IMR-90 (cell line): ENCODE measurements at regions not wholly inside any gene's neighbourhood (a gene's known extent, or its start where the extent isn't known, plus 50 kb on each side); places are given as distances from the start of the nearest gene placed in this dataset.

Source experiments
- ATAC-seq: fragments of 200-7000 bp; cut with Tn5 transposase; 2 replicates; pipeline ENCODE4 v1.9.1; 2020; ENCODE audit warnings: low read depth, mild to moderate bottlenecking, moderate library complexity
- BruUV-seq: library from RNA; stranded (reverse); fragments of 400-500 nt; replicated peaks from 2 replicates; lab custom pipeline; 2021; lab: Mats Ljungman, UMichigan
- CTCF ChIA-PET: fragments of 300-600 bp; formaldehyde crosslinking; extraction: SDS; loops from one replicate; lab custom pipeline; 2021; ENCODE audit warnings: antibody characterized with exemption; lab: Yijun Ruan, JAX
- POLR2A ChIA-PET: fragments of 300-600 bp; sonication (Branson Sonifier 250); formaldehyde crosslinking; loops from one replicate; lab custom pipeline; 2022; ENCODE audit warnings: antibody characterized with exemption; ENCODE audit not compliant: unreplicated experiment; lab: Charles Lee
- DNase-seq: peaks from one replicate; pipeline ENCODE4 v3.0.0; 2013
- H2AFZ ChIP-seq: replicated peaks from 2 replicates; pipeline ENCODE3; 2013; ENCODE audit warnings: low read length, mild to moderate bottlenecking; ENCODE audit not compliant: poor library complexity
- H2AK5ac ChIP-seq: 2 replicates; pipeline ENCODE4 v1.6.1; 2013; ENCODE audit warnings: low read depth, low read length, inconsistent platforms
- H2AK9ac ChIP-seq: replicated peaks from 2 replicates; pipeline ENCODE3; 2013; ENCODE audit warnings: mild to moderate bottlenecking, low read depth, low read length, moderate library complexity; ENCODE audit not compliant: poor library complexity
- H2BK120ac ChIP-seq: 2 replicates; pipeline ENCODE4 v1.6.1; 2013; ENCODE audit warnings: low read depth, low read length, inconsistent platforms
- H2BK15ac ChIP-seq: 3 replicates; pipeline ENCODE4 v1.6.1; 2013; ENCODE audit warnings: low read depth, low read length, inconsistent platforms
- H2BK20ac ChIP-seq: 2 replicates; pipeline ENCODE4 v1.6.1; 2013; ENCODE audit warnings: low read depth, mild to moderate bottlenecking, inconsistent platforms, low read length, moderate library complexity
- H2BK5ac ChIP-seq: 2 replicates; pipeline ENCODE4 v1.6.1; 2013; ENCODE audit warnings: mild to moderate bottlenecking, low read depth, low read length, inconsistent platforms; ENCODE audit not compliant: poor library complexity, severe bottlenecking
- H3K14ac ChIP-seq: replicated peaks from 2 replicates; pipeline ENCODE4 v1.6.1; 2013; ENCODE audit warnings: low read depth, low read length, inconsistent platforms
- H3K18ac ChIP-seq: 2 replicates; pipeline ENCODE4 v1.6.1; 2013; ENCODE audit warnings: low read depth, low read length, control low read depth
- H3K23ac ChIP-seq: 2 replicates; pipeline ENCODE4 v1.6.1; 2013; ENCODE audit warnings: low read depth, low read length, inconsistent platforms
- H3K27ac ChIP-seq: 2 replicates; pipeline ENCODE4 v1.5.1; 2013; ENCODE audit warnings: mild to moderate bottlenecking, control low read depth, low read length; ENCODE audit not compliant: insufficient read depth
- H3K27me3 ChIP-seq: 2 replicates; pipeline ENCODE4 v1.6.1; 2013; ENCODE audit warnings: low read length; ENCODE audit not compliant: control insufficient read depth, insufficient read depth
- H3K36me3 ChIP-seq: 2 replicates; pipeline ENCODE4 v1.6.1; 2013; ENCODE audit warnings: low read length, mixed read lengths; ENCODE audit not compliant: control insufficient read depth, insufficient read depth
- H3K4ac ChIP-seq: 2 replicates; pipeline ENCODE4 v1.6.1; 2013; ENCODE audit warnings: low read depth, low read length, inconsistent platforms
- H3K4me1 ChIP-seq: 2 replicates; pipeline ENCODE4 v1.6.1; 2013; ENCODE audit warnings: low read length, mixed read lengths; ENCODE audit not compliant: control insufficient read depth, insufficient read depth
- H3K4me2 ChIP-seq: 2 replicates; pipeline ENCODE4 v1.6.1; 2013; ENCODE audit warnings: low read depth, mild to moderate bottlenecking, control low read depth, low read length, moderate library complexity
- H3K4me3 ChIP-seq: 2 replicates; pipeline ENCODE4 v1.5.1; 2013; ENCODE audit warnings: low read depth, mild to moderate bottlenecking, control low read depth, low read length, moderate library complexity; ENCODE audit not compliant: insufficient read depth
- H3K56ac ChIP-seq: 2 replicates; pipeline ENCODE4 v1.6.1; 2013; ENCODE audit warnings: low read length, inconsistent platforms; ENCODE audit not compliant: insufficient read depth; ENCODE audit errors: extremely low read depth
- H3K79me1 ChIP-seq, 2 experiments: 2 replicates each; pipeline ENCODE4 v1.6.1; 2013; ENCODE audit warnings: low read length in 2 of 2, inconsistent platforms in 1 of 2, low read depth in 1 of 2
- H3K9ac ChIP-seq: 2 replicates; pipeline ENCODE4 v1.6.1; 2013; ENCODE audit warnings: low read depth, low read length, control low read depth
- H3K9me1 ChIP-seq: 2 replicates; pipeline ENCODE4 v1.6.1; 2013; ENCODE audit warnings: low read length, inconsistent platforms; ENCODE audit not compliant: insufficient read depth
- H3K9me3 ChIP-seq: 2 replicates; pipeline ENCODE4 v1.6.1; 2013; ENCODE audit warnings: low read length; ENCODE audit not compliant: control insufficient read depth, insufficient read depth
- H4K20me1 ChIP-seq: 2 replicates; pipeline ENCODE4 v1.6.1; 2013; ENCODE audit warnings: low read length, inconsistent platforms; ENCODE audit not compliant: insufficient read depth
- H4K5ac ChIP-seq: 2 replicates; pipeline ENCODE4 v1.6.1; 2013; ENCODE audit warnings: mild to moderate bottlenecking, low read depth, low read length, control low read depth
- H4K8ac ChIP-seq, 2 experiments: 2 replicates each; pipeline ENCODE4 v1.6.1; 2013; ENCODE audit warnings: low read depth in 2 of 2, low read length in 2 of 2, control low read depth in 1 of 2, inconsistent platforms in 1 of 2
- H4K91ac ChIP-seq: 2 replicates; pipeline ENCODE4 v1.6.1; 2013; ENCODE audit warnings: low read depth, low read length, inconsistent platforms; ENCODE audit not compliant: insufficient read depth
- BHLHE40 ChIP-seq: fragments of 150-350 bp; IDR thresholded peaks from 2 replicates; pipeline ENCODE4 v1.6.1; 2016; ENCODE audit warnings: mild to moderate bottlenecking, low read depth, low read length
- CHD1 ChIP-seq: IDR thresholded peaks from 2 replicates; pipeline ENCODE4 v1.6.1; 2012; ENCODE audit warnings: low read depth, low read length, improper control_type of control experiment
- FOS ChIP-seq: fragments of 150-350 bp; IDR thresholded peaks from 2 replicates; pipeline ENCODE4 v1.6.1; 2016; ENCODE audit warnings: low read depth, low read length
- MAFK ChIP-seq: IDR thresholded peaks from 2 replicates; pipeline ENCODE4 v1.6.1; 2012; ENCODE audit warnings: low read depth, low read length, improper control_type of control experiment
- MXI1 ChIP-seq: IDR thresholded peaks from 2 replicates; pipeline ENCODE4 v1.6.1; 2012; ENCODE audit warnings: low read depth, mild to moderate bottlenecking, low read length, moderate library complexity, borderline replicate concordance
- RAD21 ChIP-seq: IDR thresholded peaks from 2 replicates; pipeline ENCODE4 v1.6.1; 2012; ENCODE audit warnings: low read length, improper control_type of control experiment
- RCOR1 ChIP-seq: IDR thresholded peaks from 2 replicates; pipeline ENCODE4 v1.6.1; 2012; ENCODE audit warnings: mild to moderate bottlenecking, low read length, improper control_type of control experiment; ENCODE audit not compliant: insufficient replicate concordance
- WGBS, 2 experiments: methylation state at CpG; one replicate each; pipeline versions ENCODE4 v1.1.5 to v1.1.7; 2013; ENCODE audit warnings: missing lambda C conversion rate in 2 of 2; ENCODE audit not compliant: insufficient read length in 1 of 2; ENCODE audit errors: extremely low coverage in 2 of 2; 5-methylcytosine and 5-hydroxymethylcytosine counted together
- dilution Hi-C: fragments of 300-500 bp; cut with HindIII; formaldehyde crosslinking; loops from one replicate; pipeline ENCODE4 v1.14.3; 2018; ENCODE audit warnings: low sequenced_read_pairs; ENCODE audit not compliant: unreplicated experiment
- in situ Hi-C: fragments of 300-500 bp; cut with MboI; formaldehyde crosslinking; loops from 3 replicates; pipeline ENCODE4 v1.14.3; 2019; ENCODE audit warnings: low sequenced_read_pairs, inconsistent platforms, mixed read lengths
- intact Hi-C: fragments of 100-400 bp; cut with micrococcal nuclease; formaldehyde crosslinking; loops from 2 replicates; pipeline ENCODE4 v1.10.0; 2022
- TF ChIP-seq, protein P1 (sequence below): conservative IDR thresholded peaks from 2 replicates; pipeline ENCODE4 v1.5.1; 2012; ENCODE audit warnings: mild to moderate bottlenecking, low read depth, low read length, improper control_type of control experiment
- TF ChIP-seq, protein P2 (sequence below): fragments of 150-350 bp; IDR thresholded peaks from 2 replicates; pipeline ENCODE4 v1.6.1; 2016; ENCODE audit warnings: low read depth, mild to moderate bottlenecking, low read length, moderate library complexity, borderline replicate concordance
- TF ChIP-seq, protein P3 (sequence below): fragments of 150-350 bp; IDR thresholded peaks from 2 replicates; pipeline ENCODE4 v1.6.1; 2017; ENCODE audit warnings: mild to moderate bottlenecking, antibody characterized with exemption, low read length, low read depth

DNA sequence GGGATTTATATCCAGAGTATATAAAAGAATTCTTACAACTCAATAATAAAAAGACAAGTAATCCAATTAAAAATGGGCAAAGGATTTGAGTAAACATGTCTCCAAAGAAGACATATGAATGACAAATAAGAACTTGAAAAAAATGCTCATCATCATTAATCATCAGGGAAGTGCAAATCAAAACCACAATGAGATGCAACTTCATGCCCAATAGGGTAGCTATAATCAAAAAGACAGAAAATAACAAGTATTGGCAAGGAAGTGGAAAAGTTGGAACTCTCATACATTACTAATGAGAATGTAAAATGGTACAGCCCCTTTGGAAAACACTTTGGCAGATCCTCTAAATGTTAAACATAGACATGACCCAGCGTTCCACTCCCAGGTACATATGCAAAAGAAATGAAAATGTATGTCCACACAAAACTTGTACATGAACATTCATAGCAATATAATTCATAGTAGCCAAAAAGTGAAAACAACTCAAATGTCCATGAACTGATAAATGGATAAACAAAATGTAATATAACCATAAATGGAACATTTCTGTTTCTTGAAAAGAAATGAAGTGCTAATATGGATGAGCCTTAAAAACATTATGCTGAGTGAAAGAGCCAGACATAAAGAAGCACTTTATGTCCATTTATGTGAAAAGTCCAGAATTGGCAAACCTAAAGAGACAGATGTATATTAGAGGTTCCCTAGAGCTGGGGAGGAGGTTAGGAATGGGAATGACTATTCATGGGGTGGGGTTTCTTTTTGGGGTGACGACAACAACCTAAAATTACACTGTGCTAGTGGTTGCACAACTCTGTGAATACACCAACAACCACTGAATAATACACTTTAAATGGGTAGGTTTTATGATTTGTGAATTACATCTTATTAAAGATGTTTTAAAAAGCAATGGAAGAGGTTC, 259.7 kb downstream of the RHOU start:
- no peaks in the 10 kb centered on the region for H3K79me1 ChIP-seq
- no peak overlapping the region for H2AK5ac ChIP-seq
- H4K20me1 ChIP-seq, result no peaks in the 10 kb centered on the region
- no peak for ATAC-seq
- no peaks in the 10 kb centered on the region for H3K9me3 ChIP-seq
- WGBS, 2 experiments, result no CpG with 5 or more reads among the region's 2 CpGs
- H4K8ac ChIP-seq, result no peak overlapping the region
- H3K27me3 ChIP-seq, result peaks cover 6% of the 10 kb centered on the region
- no peak overlapping the region for H2AFZ ChIP-seq
- CTCF ChIA-PET, result no interaction called here
- no peaks in the 10 kb centered on the region for H3K36me3 ChIP-seq
- H2BK5ac ChIP-seq, result no peak overlapping the region
- no peak overlapping the region for H3K4ac ChIP-seq
- no peak overlapping the region for H3K4me2 ChIP-seq
- H2AK9ac ChIP-seq, result no peak overlapping the region
- no peak overlapping the region for H3K9ac ChIP-seq
- H3K56ac ChIP-seq, result no peak overlapping the region
- POLR2A ChIA-PET, result no interaction called here
- no peak overlapping the region for H4K5ac ChIP-seq
- no peak overlapping the region for H3K27ac ChIP-seq
- no peak overlapping the region for H3K14ac ChIP-seq
- H4K91ac ChIP-seq, result no peak overlapping the region
- no peak overlapping the region for H3K23ac ChIP-seq
- no peak overlapping the region for H2BK20ac ChIP-seq
- BruUV-seq, result no TSS peak
- intact Hi-C loops, result no loop called here
- H3K4me3 ChIP-seq, result no peak overlapping the region
- H2BK120ac ChIP-seq, result no peak overlapping the region
- H2BK15ac ChIP-seq, result no peak overlapping the region
- in situ Hi-C loops, result no loop called here
- no peaks in the 10 kb centered on the region; the same call in 1 of the 2 replicates for H3K4me1 ChIP-seq
- no peaks in the 10 kb centered on the region for H3K9me1 ChIP-seq
- TF ChIP-seq CHD1 (no peak), MAFK (no peak), FOS (no peak), RAD21 (no peak), RCOR1 (no peak), MXI1 (no peak), BHLHE40 (no peak)
- TF ChIP-seq, protein P1, sequence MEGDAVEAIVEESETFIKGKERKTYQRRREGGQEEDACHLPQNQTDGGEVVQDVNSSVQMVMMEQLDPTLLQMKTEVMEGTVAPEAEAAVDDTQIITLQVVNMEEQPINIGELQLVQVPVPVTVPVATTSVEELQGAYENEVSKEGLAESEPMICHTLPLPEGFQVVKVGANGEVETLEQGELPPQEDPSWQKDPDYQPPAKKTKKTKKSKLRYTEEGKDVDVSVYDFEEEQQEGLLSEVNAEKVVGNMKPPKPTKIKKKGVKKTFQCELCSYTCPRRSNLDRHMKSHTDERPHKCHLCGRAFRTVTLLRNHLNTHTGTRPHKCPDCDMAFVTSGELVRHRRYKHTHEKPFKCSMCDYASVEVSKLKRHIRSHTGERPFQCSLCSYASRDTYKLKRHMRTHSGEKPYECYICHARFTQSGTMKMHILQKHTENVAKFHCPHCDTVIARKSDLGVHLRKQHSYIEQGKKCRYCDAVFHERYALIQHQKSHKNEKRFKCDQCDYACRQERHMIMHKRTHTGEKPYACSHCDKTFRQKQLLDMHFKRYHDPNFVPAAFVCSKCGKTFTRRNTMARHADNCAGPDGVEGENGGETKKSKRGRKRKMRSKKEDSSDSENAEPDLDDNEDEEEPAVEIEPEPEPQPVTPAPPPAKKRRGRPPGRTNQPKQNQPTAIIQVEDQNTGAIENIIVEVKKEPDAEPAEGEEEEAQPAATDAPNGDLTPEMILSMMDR, result no peak
- TF ChIP-seq, protein P2, sequence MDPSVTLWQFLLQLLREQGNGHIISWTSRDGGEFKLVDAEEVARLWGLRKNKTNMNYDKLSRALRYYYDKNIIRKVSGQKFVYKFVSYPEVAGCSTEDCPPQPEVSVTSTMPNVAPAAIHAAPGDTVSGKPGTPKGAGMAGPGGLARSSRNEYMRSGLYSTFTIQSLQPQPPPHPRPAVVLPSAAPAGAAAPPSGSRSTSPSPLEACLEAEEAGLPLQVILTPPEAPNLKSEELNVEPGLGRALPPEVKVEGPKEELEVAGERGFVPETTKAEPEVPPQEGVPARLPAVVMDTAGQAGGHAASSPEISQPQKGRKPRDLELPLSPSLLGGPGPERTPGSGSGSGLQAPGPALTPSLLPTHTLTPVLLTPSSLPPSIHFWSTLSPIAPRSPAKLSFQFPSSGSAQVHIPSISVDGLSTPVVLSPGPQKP, result no peak
- TF ChIP-seq, protein P3, sequence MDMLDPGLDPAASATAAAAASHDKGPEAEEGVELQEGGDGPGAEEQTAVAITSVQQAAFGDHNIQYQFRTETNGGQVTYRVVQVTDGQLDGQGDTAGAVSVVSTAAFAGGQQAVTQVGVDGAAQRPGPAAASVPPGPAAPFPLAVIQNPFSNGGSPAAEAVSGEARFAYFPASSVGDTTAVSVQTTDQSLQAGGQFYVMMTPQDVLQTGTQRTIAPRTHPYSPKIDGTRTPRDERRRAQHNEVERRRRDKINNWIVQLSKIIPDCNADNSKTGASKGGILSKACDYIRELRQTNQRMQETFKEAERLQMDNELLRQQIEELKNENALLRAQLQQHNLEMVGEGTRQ, result no peak
- H3K18ac ChIP-seq, result no peak overlapping the region
- no peak for DNase-seq
- dilution Hi-C loops, result no loop called here
